ENCODE measurements at regions not wholly inside any gene's neighbourhood (a gene's known extent, or its start where the extent isn't known, plus 50 kb on each side); places are given as distances from the start of the nearest gene placed in this dataset.

DNA sequence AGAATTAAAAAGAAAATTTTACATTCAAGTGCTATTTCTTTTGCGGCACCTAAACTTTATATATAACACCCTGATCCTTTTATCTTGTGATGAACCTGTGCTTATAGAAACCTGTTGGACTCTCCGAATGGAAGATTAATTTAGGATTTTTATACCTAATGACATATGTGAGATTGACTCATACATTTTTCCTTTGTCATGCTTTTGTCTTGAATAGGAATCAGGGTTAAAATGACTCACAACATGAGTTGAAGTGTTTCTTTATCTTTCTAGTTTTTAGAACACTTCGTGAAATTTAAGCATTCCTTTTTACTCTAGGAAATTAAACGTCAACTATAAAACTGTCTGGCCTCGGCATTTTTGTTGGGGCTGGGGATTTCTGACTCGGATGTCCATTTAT lies 378.9 kb downstream of the PCDH20 start (continued):
- TF ChIP-seq, protein P1, sequence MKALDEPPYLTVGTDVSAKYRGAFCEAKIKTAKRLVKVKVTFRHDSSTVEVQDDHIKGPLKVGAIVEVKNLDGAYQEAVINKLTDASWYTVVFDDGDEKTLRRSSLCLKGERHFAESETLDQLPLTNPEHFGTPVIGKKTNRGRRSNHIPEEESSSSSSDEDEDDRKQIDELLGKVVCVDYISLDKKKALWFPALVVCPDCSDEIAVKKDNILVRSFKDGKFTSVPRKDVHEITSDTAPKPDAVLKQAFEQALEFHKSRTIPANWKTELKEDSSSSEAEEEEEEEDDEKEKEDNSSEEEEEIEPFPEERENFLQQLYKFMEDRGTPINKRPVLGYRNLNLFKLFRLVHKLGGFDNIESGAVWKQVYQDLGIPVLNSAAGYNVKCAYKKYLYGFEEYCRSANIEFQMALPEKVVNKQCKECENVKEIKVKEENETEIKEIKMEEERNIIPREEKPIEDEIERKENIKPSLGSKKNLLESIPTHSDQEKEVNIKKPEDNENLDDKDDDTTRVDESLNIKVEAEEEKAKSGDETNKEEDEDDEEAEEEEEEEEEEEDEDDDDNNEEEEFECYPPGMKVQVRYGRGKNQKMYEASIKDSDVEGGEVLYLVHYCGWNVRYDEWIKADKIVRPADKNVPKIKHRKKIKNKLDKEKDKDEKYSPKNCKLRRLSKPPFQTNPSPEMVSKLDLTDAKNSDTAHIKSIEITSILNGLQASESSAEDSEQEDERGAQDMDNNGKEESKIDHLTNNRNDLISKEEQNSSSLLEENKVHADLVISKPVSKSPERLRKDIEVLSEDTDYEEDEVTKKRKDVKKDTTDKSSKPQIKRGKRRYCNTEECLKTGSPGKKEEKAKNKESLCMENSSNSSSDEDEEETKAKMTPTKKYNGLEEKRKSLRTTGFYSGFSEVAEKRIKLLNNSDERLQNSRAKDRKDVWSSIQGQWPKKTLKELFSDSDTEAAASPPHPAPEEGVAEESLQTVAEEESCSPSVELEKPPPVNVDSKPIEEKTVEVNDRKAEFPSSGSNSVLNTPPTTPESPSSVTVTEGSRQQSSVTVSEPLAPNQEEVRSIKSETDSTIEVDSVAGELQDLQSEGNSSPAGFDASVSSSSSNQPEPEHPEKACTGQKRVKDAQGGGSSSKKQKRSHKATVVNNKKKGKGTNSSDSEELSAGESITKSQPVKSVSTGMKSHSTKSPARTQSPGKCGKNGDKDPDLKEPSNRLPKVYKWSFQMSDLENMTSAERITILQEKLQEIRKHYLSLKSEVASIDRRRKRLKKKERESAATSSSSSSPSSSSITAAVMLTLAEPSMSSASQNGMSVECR (CRISPR knock-in tag; IDR thresholded peaks at IDR 0.05; ENCODE audit: borderline replicate concordance) = no peak
- no peak for TF ChIP-seq TEAD1 (CRISPR knock-in tag; IDR thresholded peaks at IDR 0.05)
- TF ChIP-seq, protein P2, sequence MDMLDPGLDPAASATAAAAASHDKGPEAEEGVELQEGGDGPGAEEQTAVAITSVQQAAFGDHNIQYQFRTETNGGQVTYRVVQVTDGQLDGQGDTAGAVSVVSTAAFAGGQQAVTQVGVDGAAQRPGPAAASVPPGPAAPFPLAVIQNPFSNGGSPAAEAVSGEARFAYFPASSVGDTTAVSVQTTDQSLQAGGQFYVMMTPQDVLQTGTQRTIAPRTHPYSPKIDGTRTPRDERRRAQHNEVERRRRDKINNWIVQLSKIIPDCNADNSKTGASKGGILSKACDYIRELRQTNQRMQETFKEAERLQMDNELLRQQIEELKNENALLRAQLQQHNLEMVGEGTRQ (CRISPR knock-in tag; IDR thresholded peaks at IDR 0.05) = no peak
- TF ChIP-seq, protein P3, sequence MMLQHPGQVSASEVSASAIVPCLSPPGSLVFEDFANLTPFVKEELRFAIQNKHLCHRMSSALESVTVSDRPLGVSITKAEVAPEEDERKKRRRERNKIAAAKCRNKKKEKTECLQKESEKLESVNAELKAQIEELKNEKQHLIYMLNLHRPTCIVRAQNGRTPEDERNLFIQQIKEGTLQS (CRISPR knock-in tag; conservative IDR thresholded peaks at IDR 0.05) = no peak

DNA sequence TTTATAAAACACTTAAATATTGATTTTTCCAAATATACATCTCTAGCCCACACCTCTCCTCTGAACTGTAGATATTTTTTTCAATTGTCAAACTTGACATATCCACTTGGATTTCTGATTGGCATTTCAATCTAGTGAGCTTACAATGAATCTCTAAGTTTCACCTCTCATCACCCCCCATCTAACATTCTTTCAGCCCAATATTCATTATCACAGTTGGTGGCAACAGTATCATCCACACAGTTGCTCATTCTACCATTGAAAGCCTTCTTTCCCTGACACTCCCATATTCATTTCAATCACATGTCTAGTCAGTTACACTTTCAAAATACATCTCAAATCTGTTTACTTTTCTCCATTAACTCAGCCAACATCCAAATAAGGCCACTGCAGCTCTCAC lies 385.2 kb downstream of the PCDH20 start:
- no peak for DNase-seq (ENCODE audit: low spot score)
- ChIA-PET POLR2A (no interaction called here), CTCF (no interaction called here)
- TF ChIP-seq EMX1 (CRISPR knock-in tag; IDR thresholded peaks at IDR 0.05) (no peak), FOXJ3 (CRISPR knock-in tag; IDR thresholded peaks at IDR 0.05; ENCODE audit: borderline replicate concordance) (no peak), NR3C1 (CRISPR knock-in tag; conservative IDR thresholded peaks at IDR 0.05; ENCODE audit: low read depth) (no peak), NFATC4 (CRISPR knock-in tag; IDR thresholded peaks at IDR 0.05) (no peak), NR2C2 (CRISPR knock-in tag; IDR thresholded peaks at IDR 0.05) (no peak), SMAD4 (CRISPR knock-in tag; IDR thresholded peaks at IDR 0.05) (no peak), CREM (CRISPR knock-in tag; IDR thresholded peaks at IDR 0.05) (no peak), HMGA2 (CRISPR knock-in tag; IDR thresholded peaks at IDR 0.05) (no peak), ZNF138 (CRISPR knock-in tag; conservative IDR thresholded peaks at IDR 0.05) (no peak)
- TF ChIP-seq, protein P4, sequence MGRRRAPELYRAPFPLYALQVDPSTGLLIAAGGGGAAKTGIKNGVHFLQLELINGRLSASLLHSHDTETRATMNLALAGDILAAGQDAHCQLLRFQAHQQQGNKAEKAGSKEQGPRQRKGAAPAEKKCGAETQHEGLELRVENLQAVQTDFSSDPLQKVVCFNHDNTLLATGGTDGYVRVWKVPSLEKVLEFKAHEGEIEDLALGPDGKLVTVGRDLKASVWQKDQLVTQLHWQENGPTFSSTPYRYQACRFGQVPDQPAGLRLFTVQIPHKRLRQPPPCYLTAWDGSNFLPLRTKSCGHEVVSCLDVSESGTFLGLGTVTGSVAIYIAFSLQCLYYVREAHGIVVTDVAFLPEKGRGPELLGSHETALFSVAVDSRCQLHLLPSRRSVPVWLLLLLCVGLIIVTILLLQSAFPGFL (CRISPR knock-in tag; IDR thresholded peaks at IDR 0.05; ENCODE audit: borderline replicate concordance) = no peak
- TF ChIP-seq, protein P5, sequence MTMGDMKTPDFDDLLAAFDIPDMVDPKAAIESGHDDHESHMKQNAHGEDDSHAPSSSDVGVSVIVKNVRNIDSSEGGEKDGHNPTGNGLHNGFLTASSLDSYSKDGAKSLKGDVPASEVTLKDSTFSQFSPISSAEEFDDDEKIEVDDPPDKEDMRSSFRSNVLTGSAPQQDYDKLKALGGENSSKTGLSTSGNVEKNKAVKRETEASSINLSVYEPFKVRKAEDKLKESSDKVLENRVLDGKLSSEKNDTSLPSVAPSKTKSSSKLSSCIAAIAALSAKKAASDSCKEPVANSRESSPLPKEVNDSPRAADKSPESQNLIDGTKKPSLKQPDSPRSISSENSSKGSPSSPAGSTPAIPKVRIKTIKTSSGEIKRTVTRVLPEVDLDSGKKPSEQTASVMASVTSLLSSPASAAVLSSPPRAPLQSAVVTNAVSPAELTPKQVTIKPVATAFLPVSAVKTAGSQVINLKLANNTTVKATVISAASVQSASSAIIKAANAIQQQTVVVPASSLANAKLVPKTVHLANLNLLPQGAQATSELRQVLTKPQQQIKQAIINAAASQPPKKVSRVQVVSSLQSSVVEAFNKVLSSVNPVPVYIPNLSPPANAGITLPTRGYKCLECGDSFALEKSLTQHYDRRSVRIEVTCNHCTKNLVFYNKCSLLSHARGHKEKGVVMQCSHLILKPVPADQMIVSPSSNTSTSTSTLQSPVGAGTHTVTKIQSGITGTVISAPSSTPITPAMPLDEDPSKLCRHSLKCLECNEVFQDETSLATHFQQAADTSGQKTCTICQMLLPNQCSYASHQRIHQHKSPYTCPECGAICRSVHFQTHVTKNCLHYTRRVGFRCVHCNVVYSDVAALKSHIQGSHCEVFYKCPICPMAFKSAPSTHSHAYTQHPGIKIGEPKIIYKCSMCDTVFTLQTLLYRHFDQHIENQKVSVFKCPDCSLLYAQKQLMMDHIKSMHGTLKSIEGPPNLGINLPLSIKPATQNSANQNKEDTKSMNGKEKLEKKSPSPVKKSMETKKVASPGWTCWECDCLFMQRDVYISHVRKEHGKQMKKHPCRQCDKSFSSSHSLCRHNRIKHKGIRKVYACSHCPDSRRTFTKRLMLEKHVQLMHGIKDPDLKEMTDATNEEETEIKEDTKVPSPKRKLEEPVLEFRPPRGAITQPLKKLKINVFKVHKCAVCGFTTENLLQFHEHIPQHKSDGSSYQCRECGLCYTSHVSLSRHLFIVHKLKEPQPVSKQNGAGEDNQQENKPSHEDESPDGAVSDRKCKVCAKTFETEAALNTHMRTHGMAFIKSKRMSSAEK (CRISPR knock-in tag; IDR thresholded peaks at IDR 0.05; ENCODE audit: borderline replicate concordance) = no peak
- TF ChIP-seq, protein P3 (CRISPR knock-in tag; conservative IDR thresholded peaks at IDR 0.05) = no peak
- TF ChIP-seq, protein P6, sequence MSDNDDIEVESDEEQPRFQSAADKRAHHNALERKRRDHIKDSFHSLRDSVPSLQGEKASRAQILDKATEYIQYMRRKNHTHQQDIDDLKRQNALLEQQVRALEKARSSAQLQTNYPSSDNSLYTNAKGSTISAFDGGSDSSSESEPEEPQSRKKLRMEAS (CRISPR knock-in tag; IDR thresholded peaks at IDR 0.05) = no peak
- no peaks in the 10 kb centered on the region for H3K36me3 Mint-ChIP-seq
- H3K27me3 Mint-ChIP-seq (ENCODE audit: low read depth) = no peaks in the 10 kb centered on the region
- H3K27ac Mint-ChIP-seq = no peak overlapping the region
- H3K4me1 Mint-ChIP-seq = peaks cover 21% of the 10 kb centered on the region
- H3K4me3 Mint-ChIP-seq = no peak overlapping the region
- no peaks in the 10 kb centered on the region for H3K9me3 Mint-ChIP-seq
- ATAC-seq = no peak

All from WTC11 (cell line).